ENCODE measurements at regions not wholly inside any gene's neighbourhood (a gene's known extent, or its start where the extent isn't known, plus 50 kb on each side); places are given as distances from the start of the nearest gene placed in this dataset.
A peak's percentile ranks its signal among the peaks of the same experiment; 100 is the strongest.
"Not testable (repeated sequence)": the region's sequence is repeated elsewhere in the genome, so short reads cannot be mapped to it uniquely, and the experiment has no call there.

- not testable (repeated sequence) for DNase-seq (ENCODE audit: low read depth)
These were observed 89.5 kb upstream of the SPDYE9 start for GRCh38 chr7:73175322-73175721.

GRCh38 chr7:73170902-73171301 is 85.1 kb upstream of the SPDYE9 start:
- DNase-seq (ENCODE audit: low read depth), result not testable (repeated sequence)

- not testable (repeated sequence) for DNase-seq (ENCODE audit: low read depth)
These were observed 84.6 kb upstream of the SPDYE9 start for GRCh38 chr7:73170415-73170814.

- DNase-seq (ENCODE audit: low read depth), result not testable (repeated sequence)
These were observed 80.3 kb upstream of the SPDYE9 start for GRCh38 chr7:73166152-73166551.

- DNase-seq (ENCODE audit: low read depth), result not testable (repeated sequence)
These were observed 76.8 kb upstream of the SPDYE9 start for GRCh38 chr7:73162680-73163079.

- DNase-seq (ENCODE audit: low read depth), result not testable (repeated sequence)
These were observed 75.9 kb upstream of the SPDYE9 start for GRCh38 chr7:73161727-73162126.

- DNase-seq (ENCODE audit: low read depth), result not testable (repeated sequence)
These were observed 71.4 kb upstream of the SPDYE9 start for GRCh38 chr7:73157169-73157661.

GRCh38 chr7:73156510-73157168 is 70.8 kb upstream of the SPDYE9 start:
- DNase-seq (ENCODE audit: low read depth), result not testable (repeated sequence)

GRCh38 chr7:73154586-73155038 is 68.8 kb upstream of the SPDYE9 start:
- DNase-seq (ENCODE audit: low read depth), result peak; percentile 66

GRCh38 chr7:73153921-73154585 is 68.2 kb upstream of the SPDYE9 start:
- not testable (repeated sequence) for DNase-seq (ENCODE audit: low read depth)

GRCh38 chr7:73148570-73148969 is 62.7 kb upstream of the SPDYE9 start:
- not testable (repeated sequence) for DNase-seq (ENCODE audit: low read depth)

GRCh38 chr7:73147681-73148080 is 61.8 kb upstream of the SPDYE9 start:
- DNase-seq (ENCODE audit: low read depth), result not testable (repeated sequence)

GRCh38 chr7:73143993-73144392 is 58.2 kb upstream of the SPDYE9 start:
- DNase-seq (ENCODE audit: low read depth), result not testable (repeated sequence)

- DNase-seq (ENCODE audit: low read depth), result not testable (repeated sequence)
These were observed 52.1 kb upstream of the SPDYE9 start for GRCh38 chr7:73137922-73138321.

Measured in amniotic epithelial cell (primary cell).